HepG2 (cell line): ENCODE measurements at regions not wholly inside any gene's neighbourhood (a gene's known extent, or its start where the extent isn't known, plus 50 kb on each side); places are given as distances from the start of the nearest gene placed in this dataset.

Source experiments
- ATAC-seq: fragments of 200-7000 bp; cut with Tn5 transposase; 3 replicates; pipeline ENCODE4 v1.9.1; 2020; ENCODE audit warnings: mild to moderate bottlenecking, moderate library complexity
- BruUV-seq: library from RNA; stranded (reverse); fragments of 400-500 nt; replicated peaks from 2 replicates; lab custom pipeline; 2021; lab: Mats Ljungman, UMichigan
- CTCF ChIA-PET: fragments of 300-600 bp; formaldehyde crosslinking; extraction: SDS; loops from one replicate; lab custom pipeline; 2021; ENCODE audit warnings: low total read pairs, inconsistent platforms, low intra/inter-chr PET ratio; lab: Yijun Ruan, JAX
- POLR2A ChIA-PET: fragments of 350-600 bp; sonication (Branson Sonifier 250); formaldehyde crosslinking; loops from one replicate; lab custom pipeline; 2020; ENCODE audit warnings: antibody characterized with exemption, inconsistent platforms; lab: Yijun Ruan, JAX
- DNase-seq: peaks from one replicate; pipeline ENCODE4 v3.0.0-alpha.2; 2015; ENCODE audit warnings: low spot score
- FAIRE-seq: peaks from 3 replicates; lab custom pipeline; 2011; peaks lifted over from hg19 to GRCh38; lab: Jason Lieb, UNC
- H2AFZ ChIP-seq: one replicate; pipeline ENCODE4 v1.6.1; 2011; ENCODE audit warnings: low read length, inconsistent platforms
- H3K27ac ChIP-seq: fragments of 300-600 bp; 3 replicates; pipeline ENCODE4 v1.8.0; 2011; ENCODE audit warnings: mixed run types, mild to moderate bottlenecking, mixed read lengths, low read length, inconsistent platforms; ENCODE audit not compliant: insufficient read depth; ENCODE audit errors: extremely low read length
- H3K27me3 ChIP-seq, 2 experiments: fragments of 200-600 bp in 1 of 2; 2 replicates in 1 of 2; 3 replicates in 1 of 2; pipeline versions ENCODE4 v1.6.0 to v1.8.0; 2011; ENCODE audit warnings: low read length in 2 of 2, mild to moderate bottlenecking in 2 of 2, moderate library complexity in 2 of 2, inconsistent platforms in 1 of 2; ENCODE audit not compliant: insufficient read depth in 2 of 2, control insufficient read depth in 1 of 2
- H3K36me3 ChIP-seq, 2 experiments: fragments of 200-600 bp in 1 of 2; replicated peaks in 1 of 2; 2 replicates in 1 of 2; 3 replicates in 1 of 2; pipeline versions ENCODE4 v1.5.1 to v1.8.0; 2011; ENCODE audit warnings: low read length in 2 of 2, inconsistent platforms in 1 of 2; ENCODE audit not compliant: insufficient read depth in 2 of 2, control insufficient read depth in 1 of 2
- H3K4me1 ChIP-seq: 2 replicates; pipeline ENCODE4 v1.5.1; 2012; ENCODE audit warnings: low read length, inconsistent platforms; ENCODE audit not compliant: insufficient read depth
- H3K4me2 ChIP-seq: 2 replicates; pipeline ENCODE4 v1.6.0; 2011; ENCODE audit warnings: low read depth, low read length, inconsistent platforms
- H3K4me3 ChIP-seq, 3 experiments: fragments of 200-600 bp in 1 of 3; sonication (generic), shearing (Covaris generic) in 1 of 3; replicated peaks in 1 of 3; 2 replicates each; pipeline ENCODE4 v1.5.1; 2011 to 2016; ENCODE audit warnings: low read length in 3 of 3, inconsistent platforms in 2 of 3, low read depth in 2 of 3, mild to moderate bottlenecking in 2 of 3, control low read depth in 1 of 3, mixed read lengths in 1 of 3; ENCODE audit not compliant: insufficient read depth in 1 of 3
- H3K79me2 ChIP-seq: one replicate; pipeline ENCODE4 v1.6.1; 2011; ENCODE audit warnings: low read length, inconsistent platforms; ENCODE audit not compliant: insufficient read depth
- H3K9ac ChIP-seq: 2 replicates; pipeline ENCODE4 v1.6.0; 2011; ENCODE audit warnings: mild to moderate bottlenecking, low read depth, low read length, inconsistent platforms; ENCODE audit not compliant: insufficient read depth
- H3K9me3 ChIP-seq: 2 replicates; pipeline ENCODE4 v1.5.1; 2012; ENCODE audit warnings: mild to moderate bottlenecking, low read length
- H4K20me1 ChIP-seq: 2 replicates; pipeline ENCODE4 v1.6.0; 2011; ENCODE audit warnings: inconsistent platforms, mild to moderate bottlenecking, low read length, moderate library complexity; ENCODE audit not compliant: insufficient read depth
- ARID2 ChIP-seq: sonication (generic); formaldehyde crosslinking; IDR thresholded peaks from 2 replicates; pipeline ENCODE4 v1.8.1; 2022; ENCODE audit warnings: mild to moderate bottlenecking, missing genetic modification reagents, borderline replicate concordance
- GLMP ChIP-seq: sonication (generic); formaldehyde crosslinking; IDR thresholded peaks from 2 replicates; pipeline ENCODE4 v1.9.0; 2021; ENCODE audit warnings: missing genetic modification reagents, mild to moderate bottlenecking, borderline replicate concordance
- KDM6A ChIP-seq: IDR thresholded peaks from 2 replicates; pipeline ENCODE4 v1.6.1; 2016; ENCODE audit warnings: low read depth
- MAFF ChIP-seq: IDR thresholded peaks from 2 replicates; pipeline ENCODE4 v1.6.1; 2011; ENCODE audit warnings: low read depth, low read length, improper control_type of control experiment
- NR2C2 ChIP-seq: sonication (generic); formaldehyde crosslinking; IDR thresholded peaks from 2 replicates; pipeline ENCODE4 v1.4.0; 2020; ENCODE audit warnings: missing genetic modification reagents, mild to moderate bottlenecking, moderate library complexity, borderline replicate concordance
- PBX3 ChIP-seq: sonication (generic); formaldehyde crosslinking; IDR thresholded peaks from 2 replicates; pipeline ENCODE4 v1.8.1; 2023; ENCODE audit warnings: missing genetic modification reagents, inconsistent platforms, borderline replicate concordance
- TBX2 ChIP-seq: sonication (generic); formaldehyde crosslinking; IDR thresholded peaks from 2 replicates; pipeline ENCODE4 v1.5.0; 2020; ENCODE audit warnings: missing genetic modification reagents, mild to moderate bottlenecking, borderline replicate concordance
- ZC3H4 ChIP-seq: sonication (generic); formaldehyde crosslinking; IDR thresholded peaks from 2 replicates; pipeline ENCODE4 v1.4.0; 2020; ENCODE audit warnings: missing genetic modification reagents, borderline replicate concordance
- ZNF180 ChIP-seq: sonication (generic); formaldehyde crosslinking; IDR thresholded peaks from 2 replicates; pipeline ENCODE4 v1.4.0; 2020; ENCODE audit warnings: low read depth, missing genetic modification reagents, borderline replicate concordance
- ZNF660 ChIP-seq: sonication (generic); formaldehyde crosslinking; IDR thresholded peaks from 2 replicates; pipeline ENCODE4 v1.5.1; 2020; ENCODE audit warnings: mild to moderate bottlenecking, low read depth, missing genetic modification reagents, borderline replicate concordance
- ZNF850 ChIP-seq: sonication (generic); formaldehyde crosslinking; conservative IDR thresholded peaks from 2 replicates; pipeline ENCODE4 v1.9.0; 2021; ENCODE audit warnings: mild to moderate bottlenecking, missing genetic modification reagents
- WGBS: methylation state at CpG from one replicate; pipeline ENCODE4 v1.1.6; 2017; ENCODE audit warnings: low lambda C conversion rate; 5-methylcytosine and 5-hydroxymethylcytosine counted together
- in situ Hi-C: cut with HindIII; loops from 2 replicates; pipeline ENCODE4 v1.10.0; 2017; ENCODE audit warnings: low pct_unique_long_range_greater_than_20kb; ENCODE audit not compliant: extremely low pct_ligation_motif_present
- intact Hi-C: fragments of 100-400 bp; cut with micrococcal nuclease; formaldehyde crosslinking; loops from one replicate; pipeline ENCODE4 v1.10.0; 2022; ENCODE audit not compliant: unreplicated experiment

- FAIRE-seq (no peak), DNase-seq (no peak), ATAC-seq (no peak)
- 0% methylated on average over 1 of the region's 1 CpG for WGBS
- Histone ChIP-seq H3K4me1 (no peaks in the 10 kb centered on the region), H3K9me3 (no peaks in the 10 kb centered on the region), H3K79me2 (no peaks in the 10 kb centered on the region), H3K27ac (no peak overlapping the region), H3K9ac (no peak overlapping the region), H4K20me1 (no peaks in the 10 kb centered on the region), H2AFZ (no peak overlapping the region), H3K4me2 (no peak overlapping the region), H3K4me3 (no peak overlapping the region), H3K36me3 (no peaks in the 10 kb centered on the region), H3K27me3 (no peaks in the 10 kb centered on the region)
- TF ChIP-seq ZNF660 (no peak), ZNF850 (CRISPR knock-in tag) (no peak), KDM6A (CRISPR knock-in tag) (no peak), ARID2 (no peak), ZNF180 (CRISPR knock-in tag) (no peak), GLMP (no peak), MAFF (no peak), ZC3H4 (CRISPR knock-in tag) (no peak), PBX3 (CRISPR knock-in tag) (no peak), TBX2 (CRISPR knock-in tag) (no peak), NR2C2 (CRISPR knock-in tag) (no peak)
- intact Hi-C loops = no loop called here
- ChIA-PET CTCF (no interaction called here), POLR2A (no interaction called here)
- in situ Hi-C loops = no loop called here
- no TSS peak for BruUV-seq
Measured at GRCh38 chr3:80238606-80239005, 470.8 kb upstream of the ROBO1 start.
